BE2C (cell line): ENCODE measurements at regions not wholly inside any gene's neighbourhood (a gene's known extent, or its start where the extent isn't known, plus 50 kb on each side); places are given as distances from the start of the nearest gene placed in this dataset.
"Not testable (repeated sequence)": the region's sequence is repeated elsewhere in the genome, so short reads cannot be mapped to it uniquely, and the experiment has no call there.

Source experiments
- DNase-seq: peaks from one replicate; pipeline ENCODE4 v3.0.0-alpha.2; 2020
- H3K27me3 ChIP-seq: fragments of 250-450 bp; sonication (Bioruptor Pico); 2 replicates; pipeline ENCODE4 v1.5.1; 2020; ENCODE audit warnings: mild to moderate bottlenecking
- H3K36me3 ChIP-seq: fragments of 250-450 bp; sonication (Bioruptor Pico); 2 replicates; pipeline ENCODE4 v1.5.1; 2020; ENCODE audit warnings: mild to moderate bottlenecking
- H3K4me1 ChIP-seq: fragments of 250-450 bp; sonication (Bioruptor Pico); 2 replicates; pipeline ENCODE4 v1.5.1; 2020
- H3K4me3 ChIP-seq: 2 replicates; pipeline ENCODE4 v1.5.1; 2011; ENCODE audit warnings: low read depth, low read length
- H3K9me3 ChIP-seq: fragments of 250-450 bp; sonication (Bioruptor Pico); 2 replicates; pipeline ENCODE4 v1.5.1; 2020
- TF ChIP-seq, protein P1 (sequence below): IDR thresholded peaks from 2 replicates; pipeline ENCODE4 v1.5.1; 2012; ENCODE audit warnings: mild to moderate bottlenecking, low read depth, low read length

DNA sequence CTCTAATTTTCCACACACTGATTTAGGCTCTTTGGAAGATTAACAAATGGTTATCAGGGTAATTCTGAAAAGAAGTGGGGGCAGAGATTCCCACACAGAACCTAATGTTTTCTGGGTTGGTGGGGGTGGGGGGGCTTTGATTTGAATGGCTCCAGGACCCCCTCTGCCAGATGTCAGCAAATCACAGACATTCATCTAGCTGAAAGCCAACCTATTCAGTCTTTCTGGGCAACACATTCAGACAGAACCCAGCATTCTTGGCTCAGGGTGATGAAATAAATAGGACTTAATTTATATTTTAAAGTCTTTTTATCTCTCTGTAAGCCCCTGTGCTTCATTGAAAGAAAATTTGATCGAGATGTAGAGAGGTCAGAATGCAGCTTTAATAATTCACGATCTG lies 533.2 kb downstream of the XYLT1 start:
- Histone ChIP-seq H3K4me1 (no peaks in the 10 kb centered on the region), H3K4me3 (no peak overlapping the region), H3K27me3 (peaks cover 10% of the 10 kb centered on the region), H3K36me3 (no peaks in the 10 kb centered on the region), H3K9me3 (no peaks in the 10 kb centered on the region)
- no peak for DNase-seq
- TF ChIP-seq, protein P1, sequence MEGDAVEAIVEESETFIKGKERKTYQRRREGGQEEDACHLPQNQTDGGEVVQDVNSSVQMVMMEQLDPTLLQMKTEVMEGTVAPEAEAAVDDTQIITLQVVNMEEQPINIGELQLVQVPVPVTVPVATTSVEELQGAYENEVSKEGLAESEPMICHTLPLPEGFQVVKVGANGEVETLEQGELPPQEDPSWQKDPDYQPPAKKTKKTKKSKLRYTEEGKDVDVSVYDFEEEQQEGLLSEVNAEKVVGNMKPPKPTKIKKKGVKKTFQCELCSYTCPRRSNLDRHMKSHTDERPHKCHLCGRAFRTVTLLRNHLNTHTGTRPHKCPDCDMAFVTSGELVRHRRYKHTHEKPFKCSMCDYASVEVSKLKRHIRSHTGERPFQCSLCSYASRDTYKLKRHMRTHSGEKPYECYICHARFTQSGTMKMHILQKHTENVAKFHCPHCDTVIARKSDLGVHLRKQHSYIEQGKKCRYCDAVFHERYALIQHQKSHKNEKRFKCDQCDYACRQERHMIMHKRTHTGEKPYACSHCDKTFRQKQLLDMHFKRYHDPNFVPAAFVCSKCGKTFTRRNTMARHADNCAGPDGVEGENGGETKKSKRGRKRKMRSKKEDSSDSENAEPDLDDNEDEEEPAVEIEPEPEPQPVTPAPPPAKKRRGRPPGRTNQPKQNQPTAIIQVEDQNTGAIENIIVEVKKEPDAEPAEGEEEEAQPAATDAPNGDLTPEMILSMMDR, result no peak

DNA sequence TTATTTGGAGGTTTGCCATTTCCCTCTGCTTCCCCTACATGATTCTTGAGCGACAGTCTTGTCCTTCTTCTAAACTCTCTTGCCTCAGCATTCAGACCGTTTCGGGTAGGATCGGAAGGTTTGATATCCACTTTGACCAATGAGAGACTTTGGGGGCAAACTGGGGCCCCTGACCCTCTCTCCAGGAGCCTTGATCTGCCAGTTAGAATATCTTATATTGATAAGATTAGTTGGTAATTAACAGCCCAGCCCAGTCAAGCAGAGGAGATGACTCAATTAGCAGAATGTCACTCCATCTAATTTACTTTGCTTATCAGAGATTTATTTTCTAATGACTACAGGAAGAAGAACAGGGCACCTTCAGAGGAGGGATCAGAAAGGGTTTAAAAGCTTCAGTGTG lies 532.8 kb downstream of the XYLT1 start:
- DNase-seq, result no peak
- TF ChIP-seq, protein P1, result no peak
- no peaks in the 10 kb centered on the region for H3K4me1 ChIP-seq
- no peak overlapping the region for H3K4me3 ChIP-seq
- no peaks in the 10 kb centered on the region for H3K36me3 ChIP-seq
- H3K27me3 ChIP-seq, result peaks cover 10% of the 10 kb centered on the region
- H3K9me3 ChIP-seq, result no peaks in the 10 kb centered on the region

DNA sequence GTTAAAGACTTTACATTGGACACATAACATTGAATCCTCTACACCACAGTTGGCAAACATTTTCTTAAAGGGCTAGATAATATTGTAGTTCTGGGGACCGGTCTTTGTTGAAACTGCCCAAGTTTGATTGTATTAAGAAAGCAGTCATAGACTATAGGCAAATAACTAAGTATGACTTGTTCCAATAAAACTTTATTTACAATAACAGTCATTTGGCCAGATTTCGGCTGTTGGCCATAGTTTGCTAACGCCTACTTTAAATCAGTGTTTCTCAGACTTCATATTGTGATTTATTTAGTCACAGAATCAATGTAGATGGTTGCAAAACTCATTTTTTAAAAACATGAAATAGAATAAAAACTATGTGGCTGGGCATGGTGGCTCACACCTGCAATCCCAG lies 531.8 kb downstream of the XYLT1 start:
- H3K4me1 ChIP-seq, result no peaks in the 10 kb centered on the region
- DNase-seq, result no peak
- TF ChIP-seq, protein P1, result no peak
- H3K36me3 ChIP-seq, result no peaks in the 10 kb centered on the region
- peaks cover 10% of the 10 kb centered on the region for H3K27me3 ChIP-seq
- no peak overlapping the region for H3K4me3 ChIP-seq
- no peaks in the 10 kb centered on the region for H3K9me3 ChIP-seq

DNA sequence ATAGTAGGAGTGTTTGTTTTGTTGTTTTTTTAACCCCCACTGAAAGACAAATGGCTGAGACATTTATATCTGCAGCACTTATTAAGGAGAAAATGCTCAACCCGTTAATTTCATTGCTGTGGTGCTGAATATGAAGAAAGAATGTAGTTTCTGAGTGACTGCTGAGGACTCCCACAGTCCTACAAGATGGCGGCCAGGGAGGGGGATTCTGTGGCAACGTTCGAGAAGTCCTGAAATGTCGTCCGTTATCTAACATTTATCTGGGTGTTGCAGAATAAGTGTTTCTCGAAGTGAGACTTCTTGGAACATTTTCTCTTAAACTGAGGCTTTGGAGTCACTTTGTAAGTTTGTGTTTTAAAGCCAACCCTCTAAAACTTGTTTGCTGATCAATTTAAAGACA lies 530.4 kb downstream of the XYLT1 start:
- Histone ChIP-seq H3K4me3 (no peak overlapping the region), H3K36me3 (no peaks in the 10 kb centered on the region), H3K4me1 (no peaks in the 10 kb centered on the region), H3K9me3 (no peaks in the 10 kb centered on the region), H3K27me3 (peaks cover 10% of the 10 kb centered on the region)
- DNase-seq, result no peak
- TF ChIP-seq, protein P1, result no peak

DNA sequence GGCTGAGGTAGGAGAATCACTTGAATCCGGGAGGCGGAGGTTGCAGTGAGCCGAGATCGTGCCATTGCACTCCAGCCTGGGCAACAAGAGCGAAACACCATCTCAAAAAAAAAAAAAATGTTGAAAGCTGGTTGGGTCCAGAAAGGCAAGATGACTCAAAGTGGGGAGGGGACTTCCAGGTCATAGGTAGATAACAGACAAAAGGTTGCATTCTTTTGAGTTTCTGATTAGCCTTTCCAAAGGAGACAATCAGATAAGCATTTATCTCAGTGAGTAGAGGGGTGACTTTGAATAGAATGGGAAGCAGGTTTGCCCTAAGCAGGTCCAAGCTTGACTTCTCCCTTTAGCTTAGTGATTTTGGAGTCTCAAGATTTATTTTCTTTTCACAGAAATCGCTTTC lies 527.9 kb downstream of the XYLT1 start:
- not testable (repeated sequence) for DNase-seq, H3K27me3 ChIP-seq, H3K4me3 ChIP-seq, H3K9me3 ChIP-seq, H3K4me1 ChIP-seq, H3K36me3 ChIP-seq

DNA sequence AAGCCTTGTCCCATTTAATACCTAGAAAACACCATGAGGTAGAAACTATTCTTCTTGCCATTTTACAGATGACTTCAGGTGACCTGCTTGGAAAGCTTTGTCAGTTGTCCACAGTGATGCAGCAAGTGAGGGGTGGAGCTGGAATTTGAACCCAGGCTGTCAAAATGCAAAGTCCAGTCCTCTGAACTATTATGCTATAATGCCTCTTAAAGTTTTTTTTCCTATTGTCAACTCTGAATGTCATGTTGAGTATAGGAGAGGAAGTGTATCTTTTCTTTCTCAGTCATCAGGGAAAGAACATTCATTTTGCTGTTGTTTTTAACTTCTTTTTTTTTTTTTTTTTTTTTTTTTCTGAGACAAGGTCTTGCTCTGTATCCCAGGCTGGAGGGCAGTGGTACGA lies 525.6 kb downstream of the XYLT1 start:
- no peak for DNase-seq
- TF ChIP-seq, protein P1, result no peak
- no peaks in the 10 kb centered on the region for H3K9me3 ChIP-seq
- H3K36me3 ChIP-seq, result no peaks in the 10 kb centered on the region
- no peak overlapping the region for H3K4me3 ChIP-seq
- H3K27me3 ChIP-seq, result no peaks in the 10 kb centered on the region; the same call in 1 of the 2 replicates
- H3K4me1 ChIP-seq, result no peaks in the 10 kb centered on the region

DNA sequence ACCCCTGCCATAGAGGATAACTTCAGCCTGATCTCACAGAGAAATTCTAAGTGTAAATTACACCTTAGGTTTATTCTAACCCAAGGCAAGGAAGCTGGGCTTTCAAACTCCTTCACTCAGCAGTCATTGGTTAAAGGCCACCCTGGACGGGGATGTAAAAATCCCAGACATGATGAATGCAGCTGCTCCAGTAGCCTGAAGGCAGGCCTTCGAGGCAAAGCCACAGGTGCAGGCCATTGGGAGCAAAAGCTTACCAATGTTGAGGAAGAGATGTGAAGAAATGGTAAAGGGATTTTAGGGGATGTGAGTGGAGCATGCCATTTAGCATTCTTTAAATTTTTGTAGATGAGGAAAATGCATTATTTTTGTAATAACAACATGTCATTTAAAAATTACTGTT lies 514.4 kb downstream of the XYLT1 start:
- no peaks in the 10 kb centered on the region for H3K27me3 ChIP-seq
- H3K36me3 ChIP-seq, result no peaks in the 10 kb centered on the region
- TF ChIP-seq, protein P1, result no peak
- DNase-seq, result no peak
- peaks cover 2% of the 10 kb centered on the region; the same call in 1 of the 2 replicates for H3K9me3 ChIP-seq
- no peak overlapping the region for H3K4me3 ChIP-seq
- no peaks in the 10 kb centered on the region for H3K4me1 ChIP-seq
